ENCODE measurements at regions not wholly inside any gene's neighbourhood (a gene's known extent, or its start where the extent isn't known, plus 50 kb on each side); places are given as distances from the start of the nearest gene placed in this dataset.

GRCh38 chr9:134987906-134988700 is 70.4 kb upstream of the FCN1 start:
- DNase-seq: no peak

GRCh38 chr9:134988706-134989105 is 71.0 kb upstream of the FCN1 start:
- DNase-seq: no peak

DNA sequence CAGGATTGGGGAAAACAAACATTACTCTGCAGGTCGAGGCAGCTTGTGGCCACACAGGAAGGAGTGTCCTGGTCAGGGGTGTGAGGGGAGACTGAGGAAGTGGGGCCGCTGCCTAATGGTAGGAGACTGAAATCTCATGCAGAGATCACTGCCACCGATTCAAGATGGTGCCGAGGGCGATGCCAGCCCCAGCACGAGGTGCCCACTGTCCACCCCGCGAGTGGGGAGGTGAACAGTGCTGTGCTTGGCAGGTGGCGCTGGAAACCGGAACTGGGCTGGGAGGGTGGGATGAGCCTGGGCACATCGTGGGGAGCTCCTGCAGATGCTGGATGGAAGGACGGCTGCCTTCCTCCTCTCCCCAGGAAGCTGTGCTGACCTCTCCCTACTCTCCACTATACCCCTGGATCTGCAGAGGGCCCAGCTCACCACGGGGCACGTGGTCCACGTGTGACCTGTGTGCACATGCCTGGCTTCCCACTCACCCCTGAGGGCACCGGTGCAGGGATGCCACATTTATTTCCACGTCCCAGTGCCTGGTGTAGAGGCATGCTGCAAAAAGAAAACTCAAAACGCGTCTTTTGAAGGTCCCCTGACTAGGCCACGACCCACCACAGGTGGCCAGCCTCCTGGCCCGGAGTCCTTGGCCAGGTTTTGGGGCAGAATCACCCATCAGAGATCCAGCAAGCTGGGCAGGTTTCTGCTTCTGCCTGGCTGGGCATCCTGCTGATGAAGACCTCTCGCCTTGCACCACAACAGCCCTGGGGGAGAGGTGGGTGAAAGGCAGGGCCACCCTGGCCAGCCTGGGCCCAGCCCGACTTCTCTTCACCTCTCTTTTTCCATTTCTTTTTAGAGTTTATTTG is 71.7 kb upstream of the FCN1 start:
- no peak for DNase-seq

GRCh38 chr9:134991808-134992754 is 74.4 kb upstream of the FCN1 start:
- DNase-seq: no peak

GRCh38 chr9:134992755-134993124 is 75.0 kb upstream of the FCN1 start:
- DNase-seq: no peak

DNA sequence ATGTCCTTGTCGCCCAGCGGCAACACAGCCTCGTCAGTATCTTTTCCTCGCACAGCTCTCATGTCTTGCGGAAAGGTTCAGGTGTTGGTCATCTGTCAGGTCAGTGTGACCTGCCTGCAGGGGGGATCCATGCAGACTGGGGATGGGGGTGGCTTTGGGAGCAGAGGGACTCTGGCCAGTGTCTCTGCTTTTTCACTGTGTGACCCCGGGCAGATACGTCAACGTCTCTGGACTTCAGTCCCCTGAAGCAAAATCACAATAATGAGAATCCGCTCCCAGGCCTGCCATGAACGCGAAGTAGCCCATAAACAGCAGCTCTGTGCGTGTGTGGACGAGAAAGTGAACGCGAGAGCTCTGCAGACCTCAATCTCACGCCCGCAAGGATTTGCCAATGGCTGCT is 75.7 kb upstream of the FCN1 start:
- no peak for DNase-seq

GRCh38 chr9:134993996-134994720 is 76.4 kb upstream of the FCN1 start:
- DNase-seq: no peak

DNA sequence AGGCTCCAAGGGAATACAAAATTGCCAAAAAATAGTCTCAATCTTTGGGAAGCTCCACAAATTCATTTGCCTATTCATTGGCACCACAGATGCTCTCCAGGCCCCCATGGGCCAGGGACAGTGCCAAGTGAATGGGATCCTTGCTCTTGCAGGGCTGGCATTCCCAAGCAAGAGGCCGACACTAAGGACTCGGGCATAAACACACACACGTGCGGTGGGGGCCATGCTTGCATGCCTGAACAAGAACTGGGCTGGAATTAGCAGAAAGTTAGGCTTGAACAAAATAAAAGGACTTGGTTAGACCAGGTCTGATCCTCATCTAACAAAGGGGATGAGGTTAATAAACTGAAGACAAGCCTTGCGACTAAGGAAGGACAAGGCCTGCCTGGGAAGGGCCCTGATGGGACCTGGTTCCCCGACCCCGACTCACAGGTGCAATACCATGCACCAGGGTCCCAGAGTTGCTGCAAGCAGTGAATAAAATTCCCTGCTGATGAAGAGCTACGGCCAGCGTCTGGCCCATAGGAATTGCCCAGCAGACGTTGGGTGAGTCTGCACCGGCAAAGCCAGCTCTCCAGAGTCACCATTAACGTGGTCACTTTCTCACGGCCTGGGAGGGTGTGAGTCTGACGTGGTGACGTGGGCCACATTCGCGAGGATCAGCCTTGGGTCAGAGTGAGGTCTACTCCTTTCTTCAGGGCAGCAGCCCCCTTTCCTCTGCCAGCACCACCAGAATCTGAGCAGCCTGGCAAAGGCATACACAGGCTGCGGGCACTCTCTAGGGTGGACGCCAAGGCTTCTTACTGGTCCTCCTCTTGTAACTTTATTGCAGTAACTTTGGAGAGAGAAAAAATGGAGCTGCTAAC is 77.4 kb upstream of the FCN1 start:
- DNase-seq: no peak

DNA sequence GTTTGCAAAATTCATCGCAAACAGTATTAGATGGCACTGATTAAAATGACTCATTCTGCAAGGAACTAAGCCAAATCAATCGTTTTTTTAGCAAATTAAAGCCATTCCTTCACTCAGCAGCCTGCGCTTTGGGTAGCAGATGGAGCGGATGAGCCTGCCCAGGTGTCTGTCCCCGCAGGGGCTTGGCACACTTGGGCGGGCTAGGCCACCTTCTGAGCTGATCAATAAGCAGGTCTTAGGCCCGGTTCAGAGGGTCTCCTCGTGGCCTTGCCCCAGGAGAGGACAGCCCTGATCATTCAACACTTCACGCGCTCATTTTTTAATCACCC is 78.0 kb upstream of the FCN1 start:
- DNase-seq: no peak

DNA sequence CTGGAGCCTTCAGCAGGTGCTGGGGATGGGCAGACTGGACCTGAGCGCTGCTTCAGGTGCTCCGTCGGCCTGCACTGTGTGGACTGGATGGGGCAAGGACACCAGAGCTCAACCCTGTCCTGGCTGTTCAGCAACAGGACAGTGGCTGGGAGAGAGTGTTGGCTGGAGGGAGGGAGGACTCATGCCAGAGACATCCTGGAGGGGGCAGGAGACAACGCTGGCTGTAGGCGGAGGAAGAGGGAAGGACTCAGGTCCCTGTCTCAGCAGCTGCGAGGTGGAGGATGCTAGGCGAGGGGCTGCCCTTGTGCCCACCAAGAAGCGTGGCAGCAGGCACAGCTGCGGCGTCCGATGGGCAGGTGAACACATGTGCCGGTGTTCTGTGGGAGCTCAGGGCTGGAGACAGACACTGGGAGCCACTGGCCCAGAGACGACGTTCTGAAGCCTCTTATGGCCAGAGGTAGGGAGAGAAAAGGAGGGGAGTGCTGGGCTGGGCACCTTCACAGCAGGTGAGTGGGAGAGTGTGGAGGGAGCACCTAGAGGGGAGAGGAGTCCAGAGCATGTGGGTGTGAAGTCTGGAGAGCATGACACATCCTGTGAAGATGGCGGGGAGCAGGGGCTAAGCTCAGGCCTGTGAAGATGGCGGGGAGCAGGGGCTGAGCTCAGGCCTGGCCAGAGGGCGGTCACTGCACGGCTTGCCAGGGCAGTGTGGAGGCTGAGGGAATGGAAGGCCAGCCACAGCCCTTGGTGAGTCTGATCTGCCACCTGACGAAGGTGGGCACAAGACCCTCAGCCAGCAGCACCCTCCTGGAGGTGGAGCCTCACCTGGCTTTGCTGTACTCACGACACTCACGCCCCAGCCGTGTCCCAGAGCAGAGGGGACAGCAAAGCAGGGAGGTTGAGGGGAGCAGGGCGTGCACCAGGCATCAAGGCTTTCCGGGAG is 79.1 kb upstream of the FCN1 start:
- no peak for DNase-seq

DNA sequence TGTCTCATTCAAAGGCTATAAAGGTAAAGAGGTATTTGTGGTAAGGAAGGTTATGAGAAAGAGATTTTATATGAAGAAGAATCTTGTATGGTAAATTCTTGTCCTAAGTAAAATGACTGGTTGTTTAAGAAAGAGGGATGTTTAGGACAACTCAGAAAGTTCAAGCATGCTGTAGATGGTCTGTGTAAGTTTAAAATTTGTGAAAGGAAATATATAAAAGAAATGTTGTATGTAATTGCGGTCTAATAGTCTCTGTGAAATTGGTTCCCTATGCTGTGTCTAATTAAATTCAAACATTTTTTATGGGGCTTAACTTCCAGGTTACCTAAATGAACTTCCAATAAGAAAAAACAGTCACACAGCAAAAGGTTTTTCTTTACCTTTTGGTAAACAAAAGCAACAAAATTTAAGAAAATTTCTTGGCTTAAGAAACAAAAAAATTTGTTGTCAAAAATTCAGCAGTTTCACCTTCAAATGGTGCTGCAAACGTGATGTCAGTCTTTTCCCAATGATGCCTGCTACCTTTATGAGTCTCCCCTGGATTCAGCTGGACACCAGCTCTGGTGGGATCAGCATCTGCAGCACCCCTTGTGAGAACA is 83.0 kb upstream of the FCN1 start:
- DNase-seq: no peak

DNA sequence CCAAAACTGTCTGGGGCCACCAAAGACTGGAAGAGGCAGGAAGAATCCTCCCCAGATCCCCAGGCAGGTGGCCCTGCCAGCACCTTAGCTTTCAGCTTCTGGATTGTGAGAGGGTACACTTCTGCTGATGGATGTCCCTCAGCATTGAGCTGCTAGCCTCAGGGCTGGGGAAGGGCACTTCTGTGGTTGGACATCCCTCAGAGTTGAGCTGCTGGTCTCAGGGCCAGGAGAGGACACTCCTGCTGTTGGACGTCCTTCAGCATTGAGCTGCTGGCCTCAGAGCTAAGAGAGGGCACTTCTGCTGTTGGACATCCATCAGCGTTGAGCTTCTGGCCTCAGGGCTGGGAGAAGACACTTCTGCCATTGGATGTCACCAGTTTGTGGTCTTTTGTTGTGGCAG is 83.8 kb upstream of the FCN1 start:
- DNase-seq: no peak

DNA sequence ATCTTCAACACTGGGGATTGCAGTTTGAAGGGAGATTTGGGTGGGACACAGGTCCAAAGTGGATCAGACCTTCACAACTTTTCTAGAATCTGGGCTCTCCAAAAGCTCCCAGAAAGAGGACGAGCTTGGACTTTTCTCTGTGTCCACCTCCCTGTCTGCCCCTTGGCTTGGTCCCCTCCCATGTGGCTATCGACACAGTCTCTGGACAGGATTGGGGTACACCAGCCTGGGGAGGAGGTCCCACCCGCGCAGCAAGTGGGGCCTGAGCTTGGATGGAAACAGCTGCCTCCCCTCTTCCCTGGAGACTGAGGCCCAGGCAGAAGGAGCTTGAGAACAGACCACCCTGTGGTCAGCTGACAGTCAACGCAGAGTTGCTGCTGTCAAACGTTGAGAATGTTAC is 84.6 kb upstream of the FCN1 start:
- DNase-seq: no peak

DNA sequence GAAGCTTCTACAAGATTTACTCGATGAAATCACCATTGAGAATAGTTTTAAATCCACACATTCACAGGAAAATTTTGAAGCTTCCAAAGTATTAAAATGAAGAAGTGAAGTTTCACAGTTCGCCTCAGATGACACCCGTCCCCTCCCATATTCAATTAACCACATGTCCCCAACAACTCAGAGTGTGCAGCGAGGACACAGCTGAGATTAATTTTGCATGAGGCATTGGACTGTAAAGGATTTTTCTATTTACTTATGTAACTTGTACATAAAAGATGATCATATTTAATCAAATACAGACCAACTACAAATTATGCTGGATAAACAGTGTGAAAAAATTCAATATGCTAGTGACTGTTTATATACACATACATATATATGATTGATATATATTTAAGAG is 84.7 kb upstream of the OLFM1 start:
- no peak for DNase-seq

DNA sequence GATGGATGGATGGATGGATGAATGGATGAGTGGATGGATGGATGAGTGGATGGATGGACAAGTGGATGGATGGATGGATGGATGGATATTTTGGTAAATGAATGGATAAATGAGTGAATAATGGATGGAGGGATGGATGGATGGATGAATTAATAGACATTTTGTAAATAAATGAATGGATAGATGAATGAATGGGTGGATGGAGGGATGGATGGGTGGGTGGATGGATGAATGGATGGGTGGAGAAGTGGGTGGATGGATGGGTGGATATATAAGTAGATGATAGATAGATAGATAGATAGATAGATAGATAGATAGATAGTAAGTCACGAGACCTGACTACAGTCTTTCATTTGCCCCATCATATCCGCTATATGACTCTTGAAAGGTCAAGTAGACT is 82.7 kb upstream of the OLFM1 start:
- DNase-seq: no peak

- DNase-seq: no peak
Observed at GRCh38 chr9:135006911-135007570, 80.4 kb upstream of the OLFM1 start.

- DNase-seq: no peak
Observed at GRCh38 chr9:135007601-135008000, 79.9 kb upstream of the OLFM1 start.

- DNase-seq: no peak
Observed at GRCh38 chr9:135008416-135008815, 79.1 kb upstream of the OLFM1 start.

DNA sequence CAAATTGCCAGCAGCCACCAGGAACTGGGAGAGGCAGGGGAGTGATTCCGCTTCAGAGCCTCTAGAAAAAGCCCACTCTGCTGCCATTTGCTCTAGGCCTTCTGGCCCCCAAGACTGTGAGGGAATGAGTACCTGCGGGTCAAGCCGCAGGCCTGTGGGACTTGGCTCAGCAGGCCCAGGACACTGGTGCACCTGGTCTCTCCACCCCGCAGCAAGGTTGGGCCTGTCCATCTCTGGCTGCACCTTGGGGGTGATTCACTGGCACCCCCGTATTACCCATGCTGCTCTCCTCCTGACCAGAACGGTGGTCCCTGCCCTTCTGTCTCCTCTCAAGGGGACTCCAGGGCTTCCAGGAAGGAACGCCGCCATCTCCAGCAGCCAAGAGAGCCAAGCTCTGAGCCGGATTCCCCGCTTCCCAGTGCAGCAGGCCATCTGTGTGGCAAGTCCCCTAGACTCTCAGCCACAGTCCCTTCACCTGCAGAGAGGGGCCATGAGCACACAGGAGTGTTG is 78.4 kb upstream of the OLFM1 start:
- DNase-seq: no peak

Measured in activated CD8-positive, alpha-beta memory T cell treated with anti-CD3 and anti-CD28 coated beads, Interleukin-2, amount 50 U/mL, for 48 hours (primary cell).